Natural killer cell treated with Interleukin-12 subunit alpha and Interleukin-12 subunit beta and Interleukin-15 and Interleukin-18, amount 100 ng/mL, for 72 hours (primary cell): ENCODE measurements at regions not wholly inside any gene's neighbourhood (a gene's known extent, or its start where the extent isn't known, plus 50 kb on each side); places are given as distances from the start of the nearest gene placed in this dataset.

Experiments
- ATAC-seq, 2 donors: fragments of 150-1000 bp; cut with Tn5 transposase in 1 of 2; sonication (Bioruptor Pico), chemical (Tn5 transposase) in 1 of 2; 2 replicates each; pipeline ENCODE4 v1.10.0; 2021
- DNase-seq: peaks from one replicate; pipeline ENCODE4 v3.0.0; 2022; ENCODE audit warnings: low spot score
- H3K27ac Mint-ChIP-seq, 2 donors: 1 replicate in 1 of 2; 2 replicates in 1 of 2; pipeline ENCODE4 v1.8.0; 2022; ENCODE audit warnings: mixed read lengths in 2 of 2, mild to moderate bottlenecking in 1 of 2, moderate library complexity in 1 of 2
- H3K27me3 Mint-ChIP-seq, 2 donors: 1 replicate in 1 of 2; 2 replicates in 1 of 2; pipeline ENCODE4 v1.8.0; 2022; ENCODE audit warnings: mixed read lengths in 2 of 2
- H3K36me3 Mint-ChIP-seq: one replicate; pipeline ENCODE4 v1.8.0; 2022; ENCODE audit warnings: mixed read lengths
- H3K4me1 Mint-ChIP-seq, 2 donors: 1 replicate in 1 of 2; 2 replicates in 1 of 2; pipeline ENCODE4 v1.8.0; 2022; ENCODE audit warnings: low read depth in 2 of 2, mixed read lengths in 2 of 2, mild to moderate bottlenecking in 1 of 2
- H3K4me3 Mint-ChIP-seq: one replicate; pipeline ENCODE4 v1.8.0; 2022; ENCODE audit warnings: mixed read lengths
- H3K9me3 Mint-ChIP-seq: 2 replicates; pipeline ENCODE4 v1.8.0; 2022; ENCODE audit warnings: mixed read lengths

GRCh38 chr2:8148260-8149006, 533.4 kb upstream of the ID2 start:
- peak in 1 of 2 donors; percentile 66 for ATAC-seq
- Mint-ChIP-seq H3K27ac (no peak overlapping the region), H3K4me3 (no peak overlapping the region), H3K4me1 (peaks cover 41 to 47% of the 10 kb centered on the region in 2 donors), H3K36me3 (peaks cover 4% of the 10 kb centered on the region), H3K27me3 (no peaks in the 10 kb centered on the region), H3K9me3 (peaks cover 3% of the 10 kb centered on the region)
- no peak for DNase-seq

- Mint-ChIP-seq H3K36me3 (peaks cover 8% of the 10 kb centered on the region), H3K27ac (no peak overlapping the region), H3K9me3 (peaks cover 3% of the 10 kb centered on the region), H3K27me3 (no peaks in the 10 kb centered on the region), H3K4me1 (peaks cover 47 to 52% of the 10 kb centered on the region in 2 donors), H3K4me3 (no peak overlapping the region)
- ATAC-seq (no peak), DNase-seq (no peak)
Measured at GRCh38 chr2:8149007-8149405, 532.9 kb upstream of the ID2 start.

GRCh38 chr2:8149985-8150539, 531.8 kb upstream of the ID2 start:
- ATAC-seq (no peak), DNase-seq (no peak)
- peaks cover 50 to 53% of the 10 kb centered on the region in 2 donors for H3K4me1 Mint-ChIP-seq
- peaks cover 10% of the 10 kb centered on the region for H3K36me3 Mint-ChIP-seq
- no peak overlapping the region for H3K4me3 Mint-ChIP-seq
- H3K9me3 Mint-ChIP-seq, result peaks cover 8% of the 10 kb centered on the region
- H3K27ac Mint-ChIP-seq, result peak overlapping the region in 1 of 2 donors; percentile 64
- H3K27me3 Mint-ChIP-seq, result no peaks in the 10 kb centered on the region

GRCh38 chr2:8151888-8152287, 530.0 kb upstream of the ID2 start:
- H3K36me3 Mint-ChIP-seq, result peaks cover 24% of the 10 kb centered on the region
- H3K27ac Mint-ChIP-seq, result peak overlapping the region; percentile 86
- ATAC-seq, result no peak
- peaks cover 11% of the 10 kb centered on the region for H3K9me3 Mint-ChIP-seq
- H3K4me1 Mint-ChIP-seq, result peaks cover 52 to 65% of the 10 kb centered on the region in 2 donors
- no peak for DNase-seq
- H3K4me3 Mint-ChIP-seq, result no peak overlapping the region
- no peaks in the 10 kb centered on the region for H3K27me3 Mint-ChIP-seq

- Mint-ChIP-seq H3K36me3 (peaks cover 29% of the 10 kb centered on the region), H3K4me3 (peak overlapping the region; percentile 35), H3K27ac (peak overlapping the region; percentile 86), H3K27me3 (no peaks in the 10 kb centered on the region), H3K4me1 (peaks cover 52 to 72% of the 10 kb centered on the region in 2 donors), H3K9me3 (peaks cover 11% of the 10 kb centered on the region)
- no peak for DNase-seq
- ATAC-seq, result peak; percentile 41 to 52
Measured at GRCh38 chr2:8152392-8153257, 529.2 kb upstream of the ID2 start.

GRCh38 chr2:8153258-8153718, 528.6 kb upstream of the ID2 start:
- Mint-ChIP-seq H3K9me3 (peaks cover 11% of the 10 kb centered on the region), H3K4me3 (peak overlapping the region; percentile 35), H3K27ac (peak overlapping the region; percentile 86), H3K27me3 (no peaks in the 10 kb centered on the region), H3K36me3 (peaks cover 32% of the 10 kb centered on the region), H3K4me1 (peaks cover 52 to 75% of the 10 kb centered on the region in 2 donors)
- no peak for ATAC-seq
- DNase-seq, result no peak

GRCh38 chr2:8154270-8154669, 527.6 kb upstream of the ID2 start:
- H3K27ac Mint-ChIP-seq, result peak overlapping the region; percentile 86
- peak; percentile 34 to 47 for ATAC-seq

GRCh38 chr2:8154936-8155335, 526.9 kb upstream of the ID2 start:
- peak; percentile 87 to 90 for ATAC-seq
- H3K27ac Mint-ChIP-seq, result peak overlapping the region; percentile 86
- peak; percentile 70 for DNase-seq
- peaks cover 11% of the 10 kb centered on the region for H3K9me3 Mint-ChIP-seq
- peaks cover 51 to 73% of the 10 kb centered on the region in 2 donors for H3K4me1 Mint-ChIP-seq
- peak overlapping the region; percentile 53 for H3K4me3 Mint-ChIP-seq
- H3K27me3 Mint-ChIP-seq, result no peaks in the 10 kb centered on the region
- H3K36me3 Mint-ChIP-seq, result peaks cover 32% of the 10 kb centered on the region

More at GRCh38 chr2:8154270-8154669, 527.6 kb upstream of the ID2 start:
- Mint-ChIP-seq H3K27me3 (no peaks in the 10 kb centered on the region), H3K4me1 (peaks cover 47 to 68% of the 10 kb centered on the region in 2 donors), H3K9me3 (peaks cover 11% of the 10 kb centered on the region), H3K36me3 (peaks cover 32% of the 10 kb centered on the region), H3K4me3 (peak overlapping the region; percentile 53)
- DNase-seq, result no peak

- H3K4me1 Mint-ChIP-seq, result peaks cover 49 to 59% of the 10 kb centered on the region in 2 donors
Measured at GRCh38 chr2:8157621-8158430, 524.0 kb upstream of the ID2 start.

GRCh38 chr2:8158711-8159110, 523.1 kb upstream of the ID2 start:
- Mint-ChIP-seq H3K27ac (peak overlapping the region in 1 of 2 donors; percentile 59), H3K4me3 (no peak overlapping the region), H3K27me3 (no peaks in the 10 kb centered on the region), H3K9me3 (peaks cover 7% of the 10 kb centered on the region), H3K4me1 (peaks cover 40 to 50% of the 10 kb centered on the region in 2 donors), H3K36me3 (peaks cover 31% of the 10 kb centered on the region)
- DNase-seq (no peak), ATAC-seq (no peak)

More at GRCh38 chr2:8157621-8158430, 524.0 kb upstream of the ID2 start:
- H3K36me3 Mint-ChIP-seq, result peaks cover 32% of the 10 kb centered on the region
- H3K27ac Mint-ChIP-seq, result peak overlapping the region; percentile 3 to 59
- DNase-seq, result no peak
- H3K27me3 Mint-ChIP-seq, result no peaks in the 10 kb centered on the region
- H3K4me3 Mint-ChIP-seq, result no peak overlapping the region
- peaks cover 7% of the 10 kb centered on the region for H3K9me3 Mint-ChIP-seq
- ATAC-seq, result no peak

- H3K4me3 Mint-ChIP-seq, result no peak overlapping the region
- peaks cover 6% of the 10 kb centered on the region for H3K9me3 Mint-ChIP-seq
- peaks cover 25% of the 10 kb centered on the region for H3K36me3 Mint-ChIP-seq
- H3K27me3 Mint-ChIP-seq, result no peaks in the 10 kb centered on the region
- ATAC-seq (no peak), DNase-seq (no peak)
- H3K27ac Mint-ChIP-seq, result peak overlapping the region; percentile 48 to 59
- H3K4me1 Mint-ChIP-seq, result peaks cover 34 to 44% of the 10 kb centered on the region in 2 donors
Measured at GRCh38 chr2:8159211-8159965, 522.5 kb upstream of the ID2 start.

- Mint-ChIP-seq H3K4me3 (no peak overlapping the region), H3K4me1 (peaks cover 27 to 37% of the 10 kb centered on the region in 2 donors), H3K9me3 (peaks cover 3% of the 10 kb centered on the region), H3K36me3 (peaks cover 22% of the 10 kb centered on the region), H3K27me3 (no peaks in the 10 kb centered on the region), H3K27ac (peak overlapping the region in 1 of 2 donors; percentile 59)
- DNase-seq (no peak), ATAC-seq (no peak)
Measured at GRCh38 chr2:8159966-8160603, 521.8 kb upstream of the ID2 start.
